Endothelial cell (in vitro differentiated cells): ENCODE measurements at regions not wholly inside any gene's neighbourhood (a gene's known extent, or its start where the extent isn't known, plus 50 kb on each side); places are given as distances from the start of the nearest gene placed in this dataset.

ENCODE experiments used
- DNase-seq: peaks from one replicate; pipeline ENCODE4 v3.0.0; 2021; ENCODE audit warnings: low spot score
- H3K27ac Mint-ChIP-seq: one replicate; pipeline ENCODE4 v1.8.0; 2021; ENCODE audit warnings: mixed read lengths, inconsistent platforms; ENCODE audit not compliant: unreplicated experiment
- H3K27me3 Mint-ChIP-seq: one replicate; pipeline ENCODE4 v1.8.0; 2021; ENCODE audit warnings: mild to moderate bottlenecking, moderate library complexity, mixed read lengths, inconsistent platforms; ENCODE audit not compliant: unreplicated experiment
- H3K36me3 Mint-ChIP-seq: one replicate; pipeline ENCODE4 v1.8.0; 2021; ENCODE audit warnings: mild to moderate bottlenecking, low read depth, mixed read lengths, inconsistent platforms; ENCODE audit not compliant: unreplicated experiment
- H3K4me1 Mint-ChIP-seq: one replicate; pipeline ENCODE4 v1.8.0; 2021; ENCODE audit warnings: mild to moderate bottlenecking, mixed read lengths, inconsistent platforms; ENCODE audit not compliant: unreplicated experiment
- H3K4me3 Mint-ChIP-seq: one replicate; pipeline ENCODE4 v1.8.0; 2021; ENCODE audit warnings: mild to moderate bottlenecking, mixed read lengths, inconsistent platforms; ENCODE audit not compliant: unreplicated experiment
- H3K9me3 Mint-ChIP-seq: one replicate; pipeline ENCODE4 v1.8.0; 2021; ENCODE audit warnings: mixed read lengths, inconsistent platforms; ENCODE audit not compliant: unreplicated experiment
- TF ChIP-seq, protein P1 (sequence below): fragments of 200-600 bp; sonication (generic); IDR thresholded peaks from one replicate; pipeline ENCODE4 v1.5.0; 2021; ENCODE audit warnings: antibody characterized with exemption; ENCODE audit not compliant: unreplicated experiment

DNA sequence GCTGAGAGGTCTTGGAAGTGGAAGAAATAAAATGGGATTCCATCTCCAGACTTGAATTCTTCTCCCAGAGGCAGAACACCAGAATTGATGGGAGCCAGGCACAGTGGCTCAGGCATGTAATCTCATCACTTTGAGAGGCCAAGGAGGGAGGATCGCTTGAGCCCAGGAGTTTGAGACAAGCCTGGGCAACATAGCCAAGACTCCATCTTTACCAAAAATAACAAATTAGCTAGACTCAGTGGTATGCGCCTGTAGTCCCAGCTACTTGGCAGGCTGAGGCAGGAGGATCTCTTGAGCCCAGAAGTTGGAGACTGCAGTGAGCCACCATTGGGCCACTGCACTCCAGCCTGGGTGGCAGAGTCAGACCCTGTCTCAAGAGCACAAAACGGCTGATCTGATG lies 144.3 kb downstream of the C1D start:
- Mint-ChIP-seq H3K9me3 (no peaks in the 10 kb centered on the region), H3K4me1 (no peaks in the 10 kb centered on the region), H3K27me3 (no peaks in the 10 kb centered on the region), H3K4me3 (no peak overlapping the region), H3K36me3 (no peaks in the 10 kb centered on the region), H3K27ac (no peak overlapping the region)
- DNase-seq, result no peak
- TF ChIP-seq, protein P1, sequence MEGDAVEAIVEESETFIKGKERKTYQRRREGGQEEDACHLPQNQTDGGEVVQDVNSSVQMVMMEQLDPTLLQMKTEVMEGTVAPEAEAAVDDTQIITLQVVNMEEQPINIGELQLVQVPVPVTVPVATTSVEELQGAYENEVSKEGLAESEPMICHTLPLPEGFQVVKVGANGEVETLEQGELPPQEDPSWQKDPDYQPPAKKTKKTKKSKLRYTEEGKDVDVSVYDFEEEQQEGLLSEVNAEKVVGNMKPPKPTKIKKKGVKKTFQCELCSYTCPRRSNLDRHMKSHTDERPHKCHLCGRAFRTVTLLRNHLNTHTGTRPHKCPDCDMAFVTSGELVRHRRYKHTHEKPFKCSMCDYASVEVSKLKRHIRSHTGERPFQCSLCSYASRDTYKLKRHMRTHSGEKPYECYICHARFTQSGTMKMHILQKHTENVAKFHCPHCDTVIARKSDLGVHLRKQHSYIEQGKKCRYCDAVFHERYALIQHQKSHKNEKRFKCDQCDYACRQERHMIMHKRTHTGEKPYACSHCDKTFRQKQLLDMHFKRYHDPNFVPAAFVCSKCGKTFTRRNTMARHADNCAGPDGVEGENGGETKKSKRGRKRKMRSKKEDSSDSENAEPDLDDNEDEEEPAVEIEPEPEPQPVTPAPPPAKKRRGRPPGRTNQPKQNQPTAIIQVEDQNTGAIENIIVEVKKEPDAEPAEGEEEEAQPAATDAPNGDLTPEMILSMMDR, result no peak

DNA sequence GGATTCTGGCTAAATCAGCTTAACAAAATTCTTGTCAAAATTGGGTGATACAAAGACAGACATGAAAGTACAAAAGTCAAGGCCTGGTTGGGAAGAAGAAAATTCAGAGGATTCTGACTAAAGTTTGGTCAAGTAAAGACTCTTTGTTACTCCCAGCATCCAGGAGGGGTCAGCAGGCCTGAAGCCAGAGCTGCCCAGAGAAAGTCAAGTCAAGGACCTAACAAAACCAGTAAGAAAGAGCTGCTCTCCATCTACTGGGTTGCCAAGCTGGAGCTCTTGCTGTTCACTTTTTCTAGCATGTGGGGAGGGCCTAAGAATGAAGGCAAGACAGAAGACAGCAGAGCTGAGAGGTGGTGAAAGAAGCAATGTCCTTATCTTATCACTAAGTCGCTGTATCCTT lies 143.3 kb downstream of the C1D start:
- Mint-ChIP-seq H3K27me3 (no peaks in the 10 kb centered on the region), H3K4me1 (no peaks in the 10 kb centered on the region), H3K9me3 (no peaks in the 10 kb centered on the region), H3K27ac (no peak overlapping the region), H3K4me3 (no peak overlapping the region), H3K36me3 (no peaks in the 10 kb centered on the region)
- TF ChIP-seq, protein P1, result no peak
- DNase-seq, result no peak

DNA sequence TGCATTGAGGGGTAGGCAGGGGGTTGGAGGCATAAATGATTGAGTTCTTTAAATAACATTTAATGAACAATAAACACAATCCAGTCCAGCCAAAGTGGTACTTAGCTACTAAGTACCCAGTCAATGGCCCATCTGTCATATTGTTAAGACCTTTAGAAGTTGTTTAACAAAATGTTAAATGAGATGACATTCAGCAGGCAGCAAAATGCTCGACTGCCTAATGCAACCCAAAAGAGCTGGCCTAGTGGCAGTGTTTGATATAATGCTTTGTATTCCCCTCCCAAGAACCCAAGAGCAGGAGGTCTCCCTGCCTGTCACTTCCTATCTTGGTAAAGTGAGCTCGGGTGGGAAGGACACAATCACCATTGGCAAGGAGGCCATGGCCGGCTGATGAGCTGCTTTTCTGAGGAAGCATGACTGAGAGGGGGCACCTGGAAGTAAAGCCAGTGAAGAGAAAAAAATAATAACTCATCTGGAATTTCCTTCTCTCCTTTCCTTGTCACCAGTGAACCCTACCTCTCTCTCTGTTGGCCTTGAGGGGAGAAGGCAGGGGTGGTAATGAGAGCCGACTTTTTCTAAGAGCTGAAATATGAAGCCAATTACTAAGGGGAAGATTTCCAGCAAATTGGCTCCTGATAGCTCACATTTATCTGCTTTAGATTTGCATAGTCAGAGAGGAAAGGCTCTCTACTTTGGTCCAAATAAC lies 140.6 kb downstream of the C1D start:
- Mint-ChIP-seq H3K9me3 (no peaks in the 10 kb centered on the region), H3K4me1 (no peaks in the 10 kb centered on the region), H3K4me3 (no peak overlapping the region), H3K27me3 (no peaks in the 10 kb centered on the region), H3K27ac (no peak overlapping the region), H3K36me3 (no peaks in the 10 kb centered on the region)
- DNase-seq, result no peak
- TF ChIP-seq, protein P1, result no peak

DNA sequence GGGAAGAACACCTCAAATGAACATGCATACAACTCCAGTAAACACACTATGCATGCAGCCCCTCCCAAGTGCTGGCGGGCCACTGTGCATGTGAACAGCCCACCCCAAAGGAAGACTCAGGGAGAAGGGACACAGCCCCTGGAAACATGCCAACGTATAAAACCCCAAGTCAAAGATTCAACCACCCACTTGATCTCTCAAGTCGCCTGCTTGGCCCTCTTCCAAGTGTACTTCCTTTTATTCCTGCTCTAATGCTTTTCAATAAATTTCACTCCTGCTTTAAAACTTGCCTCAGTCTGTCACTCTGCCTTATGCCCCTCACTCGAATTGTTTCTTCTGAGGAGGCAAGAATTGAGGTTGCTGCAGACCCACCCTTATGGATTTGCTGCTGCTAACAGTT lies 139.1 kb downstream of the C1D start:
- Mint-ChIP-seq H3K4me1 (no peaks in the 10 kb centered on the region), H3K27me3 (no peaks in the 10 kb centered on the region), H3K4me3 (no peak overlapping the region), H3K27ac (no peak overlapping the region), H3K9me3 (no peaks in the 10 kb centered on the region), H3K36me3 (no peaks in the 10 kb centered on the region)
- TF ChIP-seq, protein P1, result no peak
- no peak for DNase-seq

DNA sequence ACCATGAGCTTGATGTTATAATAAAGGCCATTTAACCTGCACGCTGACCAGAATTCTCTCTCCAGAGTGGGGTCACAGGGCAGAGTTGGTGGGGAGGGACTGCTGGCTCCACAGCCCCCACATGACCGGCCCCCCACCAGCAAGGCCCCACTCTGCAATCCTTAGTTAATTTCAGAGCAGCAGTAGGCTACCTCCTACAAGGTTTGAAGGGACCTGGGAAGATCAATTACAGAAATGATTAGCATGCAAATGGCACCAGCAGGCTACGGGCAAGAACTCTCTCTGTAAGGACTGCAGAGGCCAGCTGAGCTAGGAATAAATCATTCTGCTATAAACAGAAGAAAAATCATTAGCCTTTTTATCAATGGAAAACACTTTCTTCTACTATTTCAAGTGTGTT lies 135.3 kb downstream of the C1D start:
- H3K27ac Mint-ChIP-seq, result no peak overlapping the region
- H3K4me3 Mint-ChIP-seq, result no peak overlapping the region
- no peaks in the 10 kb centered on the region for H3K4me1 Mint-ChIP-seq
- TF ChIP-seq, protein P1, result no peak
- DNase-seq, result no peak
- no peaks in the 10 kb centered on the region for H3K9me3 Mint-ChIP-seq
- no peaks in the 10 kb centered on the region for H3K27me3 Mint-ChIP-seq
- H3K36me3 Mint-ChIP-seq, result no peaks in the 10 kb centered on the region
